B cell (primary cell): ENCODE measurements at regions not wholly inside any gene's neighbourhood (a gene's known extent, or its start where the extent isn't known, plus 50 kb on each side); places are given as distances from the start of the nearest gene placed in this dataset.

Source experiments
- EZH2 ChIP-seq: IDR thresholded peaks from 2 replicates; pipeline ENCODE4 v1.6.1; 2012; ENCODE audit warnings: borderline replicate concordance, low read depth, mild to moderate bottlenecking, moderate library complexity, low read length; ENCODE audit not compliant: insufficient read depth, poor library complexity, severe bottlenecking
- TF ChIP-seq, protein P1 (sequence below): fragments of 200-600 bp; IDR thresholded peaks from one replicate; pipeline ENCODE4 v1.8.0; 2022; ENCODE audit warnings: antibody characterized with exemption, mild to moderate bottlenecking

- TF ChIP-seq EZH2: no peak
- TF ChIP-seq, protein P1, sequence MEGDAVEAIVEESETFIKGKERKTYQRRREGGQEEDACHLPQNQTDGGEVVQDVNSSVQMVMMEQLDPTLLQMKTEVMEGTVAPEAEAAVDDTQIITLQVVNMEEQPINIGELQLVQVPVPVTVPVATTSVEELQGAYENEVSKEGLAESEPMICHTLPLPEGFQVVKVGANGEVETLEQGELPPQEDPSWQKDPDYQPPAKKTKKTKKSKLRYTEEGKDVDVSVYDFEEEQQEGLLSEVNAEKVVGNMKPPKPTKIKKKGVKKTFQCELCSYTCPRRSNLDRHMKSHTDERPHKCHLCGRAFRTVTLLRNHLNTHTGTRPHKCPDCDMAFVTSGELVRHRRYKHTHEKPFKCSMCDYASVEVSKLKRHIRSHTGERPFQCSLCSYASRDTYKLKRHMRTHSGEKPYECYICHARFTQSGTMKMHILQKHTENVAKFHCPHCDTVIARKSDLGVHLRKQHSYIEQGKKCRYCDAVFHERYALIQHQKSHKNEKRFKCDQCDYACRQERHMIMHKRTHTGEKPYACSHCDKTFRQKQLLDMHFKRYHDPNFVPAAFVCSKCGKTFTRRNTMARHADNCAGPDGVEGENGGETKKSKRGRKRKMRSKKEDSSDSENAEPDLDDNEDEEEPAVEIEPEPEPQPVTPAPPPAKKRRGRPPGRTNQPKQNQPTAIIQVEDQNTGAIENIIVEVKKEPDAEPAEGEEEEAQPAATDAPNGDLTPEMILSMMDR: no peak
Measured at GRCh38 chr3:99579965-99580364, 58.4 kb upstream of the COL8A1 start.
